Lower leg skin (tissue), 4 donors: ENCODE measurements at regions not wholly inside any gene's neighbourhood (a gene's known extent, or its start where the extent isn't known, plus 50 kb on each side); places are given as distances from the start of the nearest gene placed in this dataset.

Experiments
- DNase-seq, 2 donors: peaks; one replicate each; pipeline ENCODE4 v3.0.0-alpha.2; 2019; ENCODE audit warnings: low spot score in 2 of 2
- H3K4me3 ChIP-seq: fragments of 200-600 bp; sonication (generic); 2 replicates; pipeline ENCODE4 v1.5.1; 2017; ENCODE audit warnings: mild to moderate bottlenecking, low read depth; ENCODE audit not compliant: poor library complexity, severe bottlenecking
- CTCF ChIP-seq, 3 donors: fragments of 450-650 bp; IDR thresholded peaks; one replicate each; pipeline ENCODE4 v1.5.1; 2016; ENCODE audit warnings: antibody characterized with exemption in 3 of 3, mild to moderate bottlenecking in 3 of 3, moderate library complexity in 2 of 3
- POLR2A ChIP-seq, 2 donors: fragments of 450-650 bp; IDR thresholded peaks; one replicate each; pipeline ENCODE4 v1.6.1; 2016 to 2017; ENCODE audit warnings: antibody characterized with exemption in 2 of 2, mild to moderate bottlenecking in 1 of 2, moderate library complexity in 1 of 2
- WGBS, 2 donors: methylation state at CpG; one replicate each; pipeline ENCODE4 v1.1.5; 2018; 5-methylcytosine and 5-hydroxymethylcytosine counted together
- intact Hi-C: fragments of 100-400 bp; cut with DNase I; formaldehyde crosslinking; loops from one replicate; pipeline ENCODE4 v1.15.0; 2023; ENCODE audit warnings: low total_unique reads

- WGBS, 2 donors, result 66 to 76% methylated on average over 3 of the region's 3 CpGs
- no peak overlapping the region for H3K4me3 ChIP-seq
- DNase-seq, result no peak
- intact Hi-C loops, result no loop called here
- no peak for TF ChIP-seq POLR2A (IDR thresholded peaks at IDR 0.05)
- TF ChIP-seq CTCF (IDR thresholded peaks at IDR 0.05), result no peak
Measured at GRCh38 chr5:68088302-68088701, 127.3 kb upstream of the PIK3R1 start.

GRCh38 chr5:68087866-68088265 lies 127.7 kb upstream of the PIK3R1 start:
- intact Hi-C loops, result no loop called here
- no peak for TF ChIP-seq CTCF (IDR thresholded peaks at IDR 0.05)
- TF ChIP-seq POLR2A (IDR thresholded peaks at IDR 0.05), result no peak
- no peak for DNase-seq
- no peak overlapping the region for H3K4me3 ChIP-seq
- 30 to 36% methylated on average over 3 of the region's 3 CpGs for WGBS, 2 donors

GRCh38 chr5:68086857-68087256 lies 128.7 kb upstream of the PIK3R1 start:
- DNase-seq, result peak in 1 of 2 donors; percentile 60
- WGBS, 2 donors, result 49 to 63% methylated on average over 7 of the region's 7 CpGs
- no peak overlapping the region for H3K4me3 ChIP-seq
- TF ChIP-seq POLR2A (IDR thresholded peaks at IDR 0.05) (no peak), CTCF (IDR thresholded peaks at IDR 0.05) (no peak)
- intact Hi-C loops, result no loop called here

- WGBS, 2 donors, result 72 to 76% methylated on average over 7 of the region's 7 CpGs
- intact Hi-C loops, result no loop called here
- TF ChIP-seq POLR2A (IDR thresholded peaks at IDR 0.05), result no peak
- no peak for TF ChIP-seq CTCF (IDR thresholded peaks at IDR 0.05)
- DNase-seq, result no peak
- no peak overlapping the region for H3K4me3 ChIP-seq
Measured at GRCh38 chr5:68086439-68086838, 129.1 kb upstream of the PIK3R1 start.

GRCh38 chr5:68084396-68084795 lies 131.2 kb upstream of the PIK3R1 start:
- TF ChIP-seq POLR2A (IDR thresholded peaks at IDR 0.05) (no peak), CTCF (IDR thresholded peaks at IDR 0.05) (no peak)
- intact Hi-C loops, result no loop called here
- no peak for DNase-seq
- no peak overlapping the region for H3K4me3 ChIP-seq

- no peak overlapping the region for H3K4me3 ChIP-seq
- WGBS, 2 donors, result 89 to 95% methylated on average over 9 of the region's 9 CpGs
- TF ChIP-seq POLR2A (IDR thresholded peaks at IDR 0.05) (no peak), CTCF (IDR thresholded peaks at IDR 0.05) (no peak)
- intact Hi-C loops, result no loop called here
- DNase-seq, result no peak
Measured at GRCh38 chr5:68080282-68081050, 135.1 kb upstream of the PIK3R1 start.
